Right forelimb (tissue), 1 donor: ENCODE measurements at regions not wholly inside any gene's neighbourhood (a gene's known extent, or its start where the extent isn't known, plus 50 kb on each side); places are given as distances from the start of the nearest gene placed in this dataset.
"Not testable (repeated sequence)": the region's sequence is repeated elsewhere in the genome, so short reads cannot be mapped to it uniquely, and the experiment has no call there.

Experiments
- DNase-seq: peaks from one replicate; pipeline ENCODE4 v3.0.0-alpha.2; 2018

DNA sequence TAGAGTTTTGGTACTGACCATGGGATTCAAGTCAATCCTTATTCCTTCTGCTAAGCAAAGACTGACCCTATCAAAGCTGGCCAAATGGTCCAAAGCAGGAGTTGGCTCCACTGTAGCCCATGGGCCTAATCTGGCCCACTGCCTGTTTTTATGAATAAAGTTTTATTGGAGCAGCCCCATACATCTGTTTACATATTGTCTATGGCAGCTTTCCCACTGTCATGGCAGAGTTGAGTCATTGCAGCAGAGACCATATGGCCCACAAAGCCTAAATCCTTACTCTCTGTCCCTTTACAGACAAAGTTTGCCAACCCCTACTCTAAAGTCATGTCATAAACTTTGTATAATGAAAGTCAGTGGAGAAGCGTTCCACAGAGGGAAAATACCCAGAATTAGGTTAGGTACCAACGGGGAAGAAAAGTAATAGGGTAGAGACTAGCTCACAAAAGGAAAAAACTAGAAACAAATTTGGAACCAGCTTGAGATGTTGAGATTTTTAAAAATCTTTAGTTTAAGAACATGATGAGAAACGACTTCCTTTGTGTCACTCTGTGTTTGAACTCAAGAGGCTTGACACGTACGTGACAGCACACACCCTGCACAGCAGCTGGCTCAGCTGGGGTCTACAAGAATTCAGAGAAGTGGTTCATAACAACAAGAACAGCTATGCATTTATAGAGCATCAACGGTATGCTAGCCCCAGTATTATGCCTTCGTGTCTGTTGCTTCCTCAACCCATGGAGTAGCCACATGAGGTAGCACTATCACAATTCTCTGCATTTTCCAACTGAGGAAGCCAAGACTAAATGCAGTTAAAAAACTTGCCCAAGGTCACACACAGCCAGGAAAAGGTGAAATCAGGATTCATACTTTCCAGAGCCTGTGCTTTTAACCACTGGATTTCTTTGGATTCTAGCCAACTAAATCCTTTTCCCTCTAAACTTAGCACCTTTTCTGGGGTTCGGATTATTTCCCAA is 198.9 kb upstream of the WWC1 start:
- no peak for DNase-seq

- DNase-seq = no peak
Measured at GRCh38 chr5:168093200-168093910, 198.1 kb upstream of the WWC1 start.

DNA sequence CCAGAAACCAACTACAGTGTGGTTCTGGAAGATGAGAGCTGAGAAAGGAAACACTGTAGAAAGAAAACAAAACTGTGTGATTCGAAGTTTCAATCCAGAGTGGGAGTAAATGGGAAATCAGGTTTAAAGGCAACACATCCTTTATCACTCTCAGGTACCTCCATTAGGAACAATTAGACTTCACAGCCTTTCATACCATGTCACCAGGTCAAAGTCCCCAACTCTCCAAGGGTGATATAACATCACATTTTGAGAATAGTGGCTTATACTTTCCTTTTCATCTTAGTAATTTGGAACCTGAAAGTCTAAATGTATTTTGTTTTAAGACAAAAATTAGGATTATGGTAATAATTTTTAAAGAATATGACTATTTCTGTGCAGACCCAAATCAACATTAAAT is 194.9 kb upstream of the WWC1 start:
- DNase-seq = no peak

DNA sequence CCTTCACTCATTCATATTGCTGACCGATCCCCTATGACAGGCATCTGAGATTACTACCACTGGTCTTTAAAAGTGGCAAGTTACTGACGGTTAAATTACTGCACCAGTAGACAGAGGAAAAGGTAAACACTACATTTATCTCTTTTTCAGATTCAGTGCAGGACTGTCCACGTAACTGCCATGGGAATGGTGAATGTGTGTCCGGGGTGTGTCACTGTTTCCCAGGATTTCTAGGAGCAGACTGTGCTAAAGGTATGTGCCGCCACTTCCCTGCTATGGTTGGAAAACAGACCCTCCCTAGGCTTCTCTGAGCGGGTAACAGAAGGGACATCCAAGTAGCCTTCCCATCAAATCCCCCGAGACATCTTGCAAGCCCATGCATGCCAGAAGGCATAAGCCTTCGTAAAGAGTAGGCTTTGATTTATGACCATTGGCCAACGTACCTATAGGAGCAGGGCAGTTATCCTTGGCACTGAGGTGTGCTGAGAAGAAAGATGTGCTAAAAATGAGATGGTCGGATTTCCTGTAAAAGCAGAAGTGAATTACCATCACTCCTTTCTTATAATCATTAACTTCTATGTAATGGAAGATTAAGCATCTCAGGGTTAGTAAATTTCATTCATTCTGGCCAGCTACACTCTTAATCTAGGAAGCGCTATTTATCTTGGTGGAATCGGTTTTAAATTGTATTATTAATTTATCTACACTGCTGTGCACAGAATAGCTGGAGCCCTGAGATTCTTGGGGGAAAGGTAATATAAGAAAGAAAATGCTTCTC is 193.4 kb upstream of the WWC1 start:
- DNase-seq = no peak

DNA sequence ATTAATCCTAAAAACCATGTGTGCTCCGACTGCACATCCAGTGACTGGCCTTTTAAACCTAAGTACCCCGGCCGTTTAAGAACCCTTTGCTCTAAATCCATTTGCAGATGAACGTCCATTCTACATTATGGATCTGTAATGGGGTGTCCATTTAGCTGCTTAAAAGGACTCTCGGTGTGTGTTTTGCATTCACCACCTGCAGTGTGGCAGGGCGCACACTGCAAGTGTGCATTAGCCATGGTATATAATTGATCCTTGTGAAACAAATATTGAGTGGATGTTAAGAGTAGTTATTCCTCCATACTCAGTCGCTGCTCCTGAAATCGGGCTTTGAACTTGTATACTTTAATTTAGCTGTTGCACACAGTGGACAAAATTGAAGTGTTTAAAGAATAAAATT is 190.1 kb upstream of the WWC1 start:
- no peak for DNase-seq

DNA sequence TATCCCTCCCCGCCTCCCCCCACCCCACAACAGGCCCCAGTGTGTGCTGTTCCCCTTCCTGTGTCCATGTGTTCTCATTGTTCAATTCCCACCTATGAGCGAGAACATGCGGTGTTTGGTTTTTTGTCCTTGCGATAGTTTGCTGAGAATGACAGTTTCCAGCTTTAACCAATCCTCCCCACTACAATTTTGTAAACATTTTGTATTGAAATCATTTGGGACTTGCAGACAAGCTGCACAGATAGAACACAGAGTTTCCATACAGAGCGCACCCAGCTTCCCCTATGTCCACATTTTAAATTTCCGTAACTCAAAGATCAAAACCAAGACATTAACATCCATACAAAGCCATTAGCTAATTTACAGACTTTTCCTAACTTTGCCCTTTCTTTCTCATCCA is 188.4 kb upstream of the WWC1 start:
- not testable (repeated sequence) for DNase-seq

GRCh38 chr5:168104350-168104749 is 187.1 kb upstream of the WWC1 start:
- DNase-seq = no peak

DNA sequence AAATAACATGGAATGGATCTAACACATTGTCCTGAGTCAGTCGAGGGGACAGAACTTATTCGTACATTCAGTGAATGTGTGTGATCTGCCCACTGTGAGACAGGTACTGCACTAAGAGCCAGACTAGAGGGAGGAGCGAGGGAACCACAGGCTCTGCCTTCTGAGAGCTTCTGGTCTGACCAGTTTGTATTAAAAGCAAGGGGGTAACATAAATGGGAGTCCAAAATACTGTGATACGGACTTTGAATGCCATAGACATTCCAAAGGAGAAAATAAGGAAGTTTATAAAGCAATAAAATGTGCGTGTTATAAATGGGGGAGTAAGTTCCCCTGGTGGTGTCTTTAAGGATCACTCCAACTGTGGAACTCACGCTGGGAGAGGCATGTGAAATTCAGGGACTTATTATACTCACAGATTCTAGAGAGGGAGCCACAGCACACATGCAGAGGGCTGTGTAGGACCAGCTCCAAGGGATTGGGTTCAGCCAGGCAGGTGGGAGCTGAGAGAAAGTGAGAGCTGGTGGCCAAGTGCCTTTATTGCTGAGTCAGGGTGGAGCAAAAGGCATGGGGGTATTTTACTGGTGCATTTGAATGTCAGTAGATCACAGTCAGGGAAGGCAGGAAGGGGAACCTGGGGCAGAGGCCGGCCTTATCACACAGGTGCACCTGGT is 186.5 kb upstream of the WWC1 start:
- DNase-seq = no peak

DNA sequence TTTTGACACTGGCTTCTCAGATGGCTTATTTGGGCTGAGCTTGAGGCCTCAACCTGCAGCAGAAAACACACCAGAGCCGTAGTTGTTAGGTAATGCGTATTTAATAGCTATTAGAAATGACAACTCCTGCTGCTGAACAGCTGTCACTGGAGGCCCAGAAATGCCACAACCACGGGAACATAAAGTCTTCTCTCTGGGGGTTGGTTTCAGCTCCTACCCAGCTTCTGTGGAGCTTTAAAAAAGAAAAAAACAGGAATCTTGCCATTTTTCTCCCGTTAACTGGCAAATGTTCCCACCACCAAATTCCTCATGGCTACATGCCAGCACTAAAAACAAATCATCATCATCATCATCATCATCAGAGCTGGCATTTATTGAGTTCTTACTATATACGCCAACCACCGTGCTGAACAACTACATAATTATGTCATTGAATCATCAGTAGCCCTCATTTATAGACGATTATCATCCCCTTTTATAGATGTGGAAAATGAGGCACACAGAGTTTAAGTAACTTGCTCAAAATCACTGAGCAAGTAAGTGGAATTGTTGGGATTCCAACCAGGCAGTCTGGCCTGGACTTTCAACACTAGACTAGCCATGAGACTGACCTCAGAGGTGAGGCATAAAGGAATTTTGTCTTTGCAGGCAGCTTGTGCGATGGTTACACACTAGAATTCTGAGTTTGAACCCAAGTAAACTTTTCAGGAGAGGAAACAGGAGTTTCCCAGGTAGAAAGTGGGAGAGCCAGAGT is 185.3 kb upstream of the WWC1 start:
- no peak for DNase-seq

GRCh38 chr5:168109441-168109840 is 182.0 kb upstream of the WWC1 start:
- no peak for DNase-seq

- DNase-seq = no peak
Measured at GRCh38 chr5:168110384-168110783, 181.1 kb upstream of the WWC1 start.

DNA sequence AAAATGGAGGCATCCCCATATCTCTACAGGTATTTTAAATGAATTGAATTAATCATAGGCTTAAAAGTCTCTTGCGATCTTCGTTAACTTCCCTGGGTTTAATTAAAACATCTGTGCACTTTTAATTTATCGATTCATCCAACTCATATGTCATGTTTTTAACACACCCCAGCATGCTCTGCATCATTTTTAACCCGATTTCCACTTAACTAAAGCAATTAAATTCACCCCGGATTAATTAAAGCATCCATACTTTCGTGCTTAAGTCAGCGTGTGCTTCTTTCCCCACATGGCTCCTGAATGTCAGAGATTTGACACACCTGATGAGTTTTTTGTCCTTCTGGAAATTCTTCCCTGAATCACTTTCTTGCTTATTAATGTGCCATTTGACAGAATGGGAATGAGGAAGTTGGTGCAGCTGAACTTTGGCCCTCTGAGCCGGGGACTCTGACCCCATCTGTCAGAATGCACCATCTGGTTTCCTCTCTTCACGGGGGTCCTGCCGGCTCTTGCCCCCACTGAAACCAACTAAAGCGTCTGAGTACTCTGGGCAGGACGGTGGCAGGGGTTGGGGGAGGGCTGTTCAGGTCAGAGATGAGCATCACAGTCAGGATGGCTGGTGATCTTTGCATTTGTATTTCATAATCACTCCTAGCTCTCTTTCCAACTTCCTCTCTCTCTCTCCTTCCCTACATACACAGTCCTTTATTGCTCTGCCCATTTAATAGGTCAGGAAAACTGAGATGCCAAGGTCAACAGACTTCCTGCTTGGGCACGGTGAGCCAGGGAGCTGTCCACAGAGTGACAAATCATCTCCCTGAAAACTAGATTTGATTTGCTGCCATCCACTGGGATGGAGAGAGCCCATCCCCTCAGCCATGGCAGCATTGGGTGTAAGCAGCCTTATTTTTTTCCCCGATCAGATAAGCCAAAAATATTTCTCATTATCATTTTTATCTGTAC is 180.3 kb upstream of the WWC1 start:
- DNase-seq = no peak

DNA sequence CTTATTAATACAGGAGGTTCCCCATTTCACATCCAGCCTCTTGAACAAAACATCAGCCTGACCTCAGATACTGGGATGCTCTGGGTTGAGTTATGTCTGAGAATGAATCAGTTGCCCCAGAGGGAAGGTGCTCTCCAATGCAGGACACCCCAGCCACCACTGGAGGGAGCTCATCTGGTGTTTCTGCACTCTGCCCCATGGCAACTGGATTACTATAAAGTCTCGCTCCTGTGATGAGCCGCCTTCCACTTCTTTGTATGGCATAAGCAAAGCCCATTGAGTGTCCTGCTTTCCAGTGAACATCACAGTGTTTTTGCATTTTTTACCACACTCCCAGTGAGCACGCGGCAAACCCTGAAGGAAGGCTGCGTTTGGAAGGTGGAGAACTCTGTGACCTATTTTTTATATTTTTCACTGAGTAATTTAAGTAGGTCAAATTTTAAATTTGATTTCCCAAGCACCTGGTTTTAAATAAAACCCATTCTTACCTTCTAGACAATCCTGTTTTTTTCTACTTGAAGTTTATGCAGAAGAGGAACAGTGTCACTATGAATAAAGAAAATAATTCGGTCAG is 176.9 kb upstream of the WWC1 start:
- no peak for DNase-seq

DNA sequence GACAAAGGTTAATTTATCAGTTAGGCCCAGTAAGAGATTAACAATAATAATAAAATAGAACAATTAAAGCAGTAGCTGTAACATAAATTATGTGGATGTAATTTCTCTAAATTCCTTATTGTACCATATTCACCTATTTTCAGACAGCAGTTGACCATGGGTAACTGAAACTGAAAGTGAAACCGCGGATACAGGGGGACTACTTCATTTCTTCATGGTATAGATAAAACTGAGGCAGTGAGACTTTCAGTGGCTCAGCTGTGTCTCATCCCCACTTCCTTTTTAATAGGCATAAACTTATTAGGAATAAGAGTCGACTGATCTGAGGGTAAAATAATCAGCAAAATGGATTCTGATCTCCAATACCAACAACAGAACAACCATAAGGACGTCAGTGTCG is 174.0 kb upstream of the WWC1 start:
- no peak for DNase-seq

DNA sequence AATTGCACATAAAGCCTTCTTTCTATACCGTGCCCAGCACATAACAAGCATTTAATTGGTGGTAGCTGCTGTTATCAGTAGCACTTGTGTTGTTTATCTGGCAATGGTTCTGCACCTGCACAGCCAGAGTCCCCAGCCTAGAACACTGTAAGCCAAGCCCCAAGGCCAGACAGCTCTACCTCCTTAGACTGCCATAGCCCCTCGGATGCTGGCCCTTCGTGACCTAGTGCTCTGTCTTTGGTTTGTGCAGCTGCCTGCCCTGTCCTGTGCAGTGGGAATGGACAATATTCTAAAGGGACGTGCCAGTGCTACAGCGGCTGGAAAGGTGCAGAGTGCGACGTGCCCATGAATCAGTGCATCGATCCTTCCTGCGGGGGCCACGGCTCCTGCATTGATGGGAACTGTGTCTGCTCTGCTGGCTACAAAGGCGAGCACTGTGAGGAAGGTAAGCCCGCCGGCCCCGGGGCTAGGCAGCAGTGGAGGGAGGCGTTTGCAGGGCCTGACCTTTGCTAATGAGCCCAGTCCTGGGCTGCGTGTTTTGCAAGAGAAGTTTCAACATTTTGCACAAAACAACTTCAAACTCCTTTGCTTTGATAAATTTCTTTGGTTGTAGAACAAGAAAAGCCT is 173.3 kb upstream of the WWC1 start:
- no peak for DNase-seq

- no peak for DNase-seq
Measured at GRCh38 chr5:168120401-168121137, 170.9 kb upstream of the WWC1 start.

- no peak for DNase-seq
Measured at GRCh38 chr5:168121138-168121494, 170.3 kb upstream of the WWC1 start.

GRCh38 chr5:168123631-168124528 is 167.6 kb upstream of the WWC1 start:
- DNase-seq = no peak
